H1 (cell line): ENCODE measurements at regions not wholly inside any gene's neighbourhood (a gene's known extent, or its start where the extent isn't known, plus 50 kb on each side); places are given as distances from the start of the nearest gene placed in this dataset.

ENCODE experiments used
- CEBPB ChIP-seq: IDR thresholded peaks from 2 replicates; pipeline ENCODE4 v1.6.1; 2012; ENCODE audit warnings: low read depth, low read length
- CTBP2 ChIP-seq: IDR thresholded peaks from 2 replicates; pipeline ENCODE4 v1.7.0; 2011; ENCODE audit warnings: borderline replicate concordance, mild to moderate bottlenecking, moderate library complexity, mixed read lengths, low read length; ENCODE audit not compliant: insufficient read depth, insufficient read length
- PHF8 ChIP-seq: fragments of 200-600 bp; sonication (generic); conservative IDR thresholded peaks from 2 replicates; pipeline ENCODE4 v1.7.1; 2012; ENCODE audit warnings: low read depth, mild to moderate bottlenecking, inconsistent platforms, low read length, moderate library complexity
- SIN3A ChIP-seq, 2 experiments: IDR thresholded peaks in 1 of 2; conservative IDR thresholded peaks in 1 of 2; 2 replicates each; pipeline ENCODE4 v1.6.1; 2011 to 2012; ENCODE audit warnings: low read length in 2 of 2, improper control_type of control experiment in 1 of 2, low read depth in 1 of 2, mild to moderate bottlenecking in 1 of 2
- TAF1 ChIP-seq: IDR thresholded peaks from 2 replicates; pipeline ENCODE4 v1.6.1; 2011; ENCODE audit warnings: mild to moderate bottlenecking, low read depth, low read length
- YY1 ChIP-seq: IDR thresholded peaks from 2 replicates; pipeline ENCODE4 v1.6.1; 2011; ENCODE audit warnings: low read depth, mild to moderate bottlenecking, low read length

DNA sequence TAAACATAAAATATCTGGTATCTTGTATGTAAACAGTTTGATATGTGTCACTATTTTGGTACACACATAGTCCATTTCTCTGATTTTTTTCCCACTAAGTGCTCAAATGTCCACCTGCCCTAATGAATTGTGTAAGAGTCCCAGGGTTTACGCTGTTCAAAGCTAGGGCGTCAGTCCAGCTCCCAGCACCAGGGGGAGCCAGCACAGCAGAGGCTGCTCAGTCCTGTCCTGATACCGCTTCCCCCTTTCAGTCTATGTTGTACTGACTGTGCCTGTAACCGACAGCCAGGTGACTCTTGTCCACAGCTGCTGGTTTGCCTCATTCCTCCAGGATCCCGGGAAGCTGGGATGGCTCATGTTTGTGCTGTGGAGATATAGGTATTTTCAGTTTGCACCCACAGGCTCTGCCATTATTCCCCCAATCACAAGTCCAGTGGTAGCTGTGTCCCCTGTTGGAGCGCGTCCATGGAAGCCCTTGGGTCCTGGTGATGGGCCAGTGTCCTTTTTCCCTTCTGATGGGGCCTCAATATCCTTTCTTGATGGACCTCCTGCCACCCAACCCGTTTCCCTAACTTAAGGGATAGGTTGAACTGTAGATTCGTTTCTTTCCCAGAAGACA is 242.0 kb downstream of the NEDD1 start (continued):
- TF ChIP-seq CEBPB, result peak; percentile 83
- TF ChIP-seq SIN3A (conservative IDR thresholded peaks at IDR 0.05 in 1 of 2, IDR thresholded peaks at IDR 0.05 in 1 of 2; ENCODE audit: low read depth in 1 of 2, low read length in 2 of 2), result no peak
- no peak for TF ChIP-seq TAF1
- no peak for TF ChIP-seq CTBP2
- no peak for TF ChIP-seq YY1
- no peak for TF ChIP-seq PHF8
